ENCODE measurements at regions not wholly inside any gene's neighbourhood (a gene's known extent, or its start where the extent isn't known, plus 50 kb on each side); places are given as distances from the start of the nearest gene placed in this dataset.
"Not testable (repeated sequence)": the region's sequence is repeated elsewhere in the genome, so short reads cannot be mapped to it uniquely, and the experiment has no call there.

- no peak for DNase-seq
These were observed 165.8 kb upstream of the WWC1 start for GRCh38 chr5:168125445-168126199.

DNA sequence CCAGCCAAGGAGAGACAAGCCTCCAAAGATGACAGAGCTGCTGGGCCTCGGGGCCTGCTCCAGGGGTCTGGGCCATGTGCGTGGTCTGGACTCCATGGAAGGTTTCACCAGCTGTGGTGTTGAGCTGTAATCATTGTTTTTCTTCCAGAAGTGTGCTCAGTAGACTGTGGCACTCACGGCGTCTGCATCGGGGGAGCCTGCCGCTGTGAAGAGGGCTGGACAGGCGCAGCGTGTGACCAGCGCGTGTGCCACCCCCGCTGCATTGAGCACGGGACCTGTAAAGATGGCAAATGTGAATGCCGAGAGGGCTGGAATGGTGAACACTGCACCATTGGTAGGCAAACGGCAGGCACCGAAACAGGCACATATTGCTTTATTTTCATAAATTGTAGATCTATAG lies 164.8 kb upstream of the WWC1 start:
- DNase-seq = no peak

DNA sequence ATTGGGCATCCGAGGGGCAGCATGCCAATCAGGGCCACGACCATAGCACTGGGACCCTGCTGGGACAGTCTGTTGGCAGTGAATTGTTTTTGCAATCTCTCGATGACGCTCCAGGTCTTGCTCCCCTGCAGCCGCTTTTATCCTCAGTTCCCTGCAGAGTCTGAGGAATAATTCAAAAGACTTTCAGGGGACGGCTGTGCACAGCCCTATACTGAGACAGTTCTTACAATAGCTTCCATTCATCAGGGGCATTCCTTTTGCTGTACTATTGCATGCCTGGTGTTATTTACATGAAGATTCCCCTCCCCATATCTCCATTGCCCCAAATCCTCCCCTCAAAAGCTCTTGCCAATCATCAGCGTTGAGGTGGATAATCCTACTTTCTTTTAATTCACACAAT lies 163.3 kb upstream of the WWC1 start:
- DNase-seq = no peak

GRCh38 chr5:168128557-168128956 lies 162.9 kb upstream of the WWC1 start:
- no peak for DNase-seq

DNA sequence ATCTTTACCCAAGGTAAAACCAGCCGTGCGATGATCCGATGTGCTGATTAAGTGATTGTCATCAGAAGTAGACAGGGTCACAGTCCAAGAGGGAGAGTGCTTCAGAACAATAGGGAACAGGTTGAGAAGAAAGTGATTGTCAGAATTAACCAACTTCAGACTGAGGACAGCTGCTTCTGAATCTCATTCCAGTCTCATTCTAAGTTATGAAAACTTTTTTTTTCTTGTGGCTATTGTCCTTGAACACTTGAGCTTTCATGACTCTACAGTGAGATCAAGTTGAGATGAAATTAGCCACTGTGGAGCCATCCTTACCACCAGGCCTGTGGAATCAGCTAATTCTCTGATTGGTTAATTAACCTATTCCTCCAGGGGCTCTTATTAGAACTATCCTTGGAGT lies 159.9 kb upstream of the WWC1 start:
- no peak for DNase-seq

GRCh38 chr5:168132241-168132641 lies 159.2 kb upstream of the WWC1 start:
- no peak for DNase-seq

DNA sequence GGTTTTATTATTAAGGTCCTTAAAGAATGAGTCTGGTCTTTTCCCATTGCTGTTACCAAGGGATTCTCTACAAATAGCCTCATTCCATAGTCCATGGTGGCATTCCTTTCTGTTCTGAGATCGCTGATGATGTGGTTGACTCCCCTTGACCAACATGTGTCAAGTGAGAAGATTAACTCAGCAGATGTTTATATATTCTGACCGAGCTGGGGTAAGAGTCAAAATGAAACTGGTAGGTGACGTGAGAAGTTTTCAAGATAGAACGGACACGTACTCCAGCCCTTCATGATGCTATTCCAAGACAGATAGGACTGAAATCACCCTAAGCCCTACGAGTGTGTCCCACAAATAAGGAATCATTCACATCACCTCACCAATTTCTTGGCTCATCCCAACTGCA lies 155.5 kb upstream of the WWC1 start:
- DNase-seq = no peak

GRCh38 chr5:168136340-168136739 lies 155.1 kb upstream of the WWC1 start:
- no peak for DNase-seq

- no peak for DNase-seq
These were observed 154.2 kb upstream of the WWC1 start for GRCh38 chr5:168137265-168137664.

- DNase-seq = no peak
These were observed 151.2 kb upstream of the WWC1 start for GRCh38 chr5:168140241-168140640.

GRCh38 chr5:168142402-168142801 lies 149.0 kb upstream of the WWC1 start:
- DNase-seq = no peak

- not testable (repeated sequence) for DNase-seq
These were observed 147.9 kb upstream of the WWC1 start for GRCh38 chr5:168143521-168143920.

- no peak for DNase-seq
These were observed 144.3 kb upstream of the WWC1 start for GRCh38 chr5:168147106-168147505.

DNA sequence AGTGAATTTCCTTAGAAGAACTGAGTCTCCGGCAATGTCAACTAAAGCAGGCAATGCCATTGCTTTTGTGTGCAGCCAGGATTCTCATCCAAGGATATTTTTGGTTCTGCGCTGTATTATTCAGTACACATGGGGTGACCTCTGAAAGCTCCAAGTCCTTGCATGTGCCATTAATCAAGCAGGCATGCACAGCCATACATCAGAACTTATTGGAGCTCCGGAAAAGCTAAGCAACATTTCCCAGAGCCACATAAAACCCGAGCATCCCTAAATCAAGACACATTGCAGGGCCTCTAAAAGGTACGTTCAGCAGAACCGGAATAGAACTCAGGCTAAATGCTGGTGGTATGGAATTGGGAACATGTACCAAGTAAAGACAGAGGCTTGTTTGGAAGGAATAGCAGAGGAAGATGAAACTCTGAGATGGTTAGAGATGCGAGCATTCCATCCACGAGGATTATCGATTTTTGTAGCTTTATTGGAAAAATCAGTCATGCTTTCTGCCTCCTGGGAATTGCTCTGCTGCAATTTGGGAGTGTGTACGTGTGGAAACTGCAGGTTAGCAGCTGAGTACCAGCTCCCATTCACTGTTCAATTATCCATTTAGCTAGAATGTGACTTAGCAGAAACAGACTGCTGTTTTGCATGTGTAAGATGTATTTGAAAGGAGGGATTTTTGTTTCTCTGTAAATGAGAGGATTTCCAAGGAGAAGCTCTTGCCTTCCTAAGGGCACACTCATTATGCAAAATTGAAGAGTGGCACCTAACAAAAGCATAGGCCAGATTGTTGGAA lies 143.7 kb upstream of the WWC1 start:
- no peak for DNase-seq

DNA sequence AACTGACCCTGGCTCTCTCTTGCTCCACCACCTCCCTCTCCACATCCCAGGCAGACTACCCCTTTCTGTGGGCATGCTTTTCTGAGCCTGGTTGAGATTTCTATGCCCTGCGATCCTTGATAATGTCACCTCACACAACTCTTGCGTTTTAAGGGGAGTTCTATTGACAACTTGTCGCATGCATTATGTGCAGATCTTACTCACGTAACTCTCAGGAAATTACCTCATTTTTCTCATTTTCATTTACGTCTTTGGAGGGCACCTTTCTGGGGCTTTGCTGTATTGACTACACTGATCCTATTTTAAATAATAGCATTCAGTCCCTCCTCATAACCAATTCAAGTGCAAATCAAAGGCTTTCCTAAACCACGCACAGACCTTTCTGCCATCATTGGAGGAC lies 140.4 kb upstream of the WWC1 start:
- no peak for DNase-seq

DNA sequence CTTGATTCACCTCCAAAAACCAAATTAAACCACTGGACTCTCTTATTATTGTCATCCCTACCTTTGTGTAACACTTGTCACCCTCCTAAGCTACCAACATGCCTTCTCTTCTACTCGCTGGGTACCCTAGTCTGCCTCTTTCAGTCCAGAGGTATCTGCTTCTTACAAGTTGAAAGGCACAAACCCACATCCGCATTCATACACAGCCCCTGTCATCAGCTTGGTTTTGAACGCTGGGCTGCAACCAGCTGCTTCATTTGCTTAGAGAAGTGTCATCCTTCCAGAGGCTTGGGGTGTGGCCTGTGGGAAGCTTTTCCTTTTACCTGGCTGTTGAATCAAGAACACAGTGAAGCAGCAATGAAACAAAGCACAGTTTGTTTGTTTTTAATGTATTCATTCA lies 138.8 kb upstream of the WWC1 start:
- DNase-seq = no peak

DNA sequence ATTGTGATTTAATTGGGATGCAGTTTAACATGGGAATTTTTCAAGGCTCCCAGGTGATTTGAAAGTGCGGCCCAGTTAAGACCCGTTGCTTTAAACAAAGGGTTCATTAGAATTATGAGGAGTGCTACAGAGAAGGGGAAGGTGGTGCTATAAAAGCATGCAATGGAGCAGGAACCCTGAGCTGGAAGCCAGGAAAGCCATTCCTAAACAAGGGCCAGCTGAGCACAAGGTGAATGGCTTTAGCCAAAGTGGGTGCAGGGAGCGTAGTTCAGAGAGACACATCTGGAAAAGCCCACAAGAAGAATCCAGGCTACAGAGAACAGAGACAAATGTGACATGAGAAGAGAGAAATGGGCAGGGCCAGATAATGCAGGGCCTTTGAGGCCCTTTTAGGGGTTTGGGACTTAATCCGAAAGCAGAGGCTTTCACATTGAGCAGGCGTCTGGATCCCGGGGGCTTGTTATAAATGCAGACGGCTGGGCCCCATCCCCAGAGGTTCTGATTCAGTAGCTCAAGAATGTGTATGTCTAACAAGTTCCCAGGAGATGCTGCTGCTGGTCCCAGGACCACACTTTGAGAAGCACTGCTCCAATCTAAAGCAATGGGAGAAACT lies 138.1 kb upstream of the WWC1 start:
- no peak for DNase-seq

DNA sequence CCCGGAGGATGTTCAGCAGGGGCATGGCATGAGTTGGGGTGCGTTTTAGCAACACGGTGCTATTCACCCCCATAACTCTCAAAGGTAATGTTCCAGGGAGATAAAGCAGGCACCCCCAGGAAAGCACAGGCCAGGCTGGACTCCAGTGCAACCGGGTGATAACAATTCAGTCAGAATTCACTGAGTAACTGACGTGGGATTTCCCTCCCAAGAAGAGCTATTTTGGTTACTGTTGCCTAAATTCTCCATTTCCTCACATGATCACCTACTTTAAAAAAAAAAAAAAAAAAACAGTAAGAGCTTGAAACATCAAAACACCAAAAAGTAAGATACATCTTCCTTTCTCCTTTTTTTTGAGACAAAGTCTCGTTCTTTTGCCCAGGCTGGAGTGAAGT lies 137.6 kb upstream of the WWC1 start:
- DNase-seq = no peak

DNA sequence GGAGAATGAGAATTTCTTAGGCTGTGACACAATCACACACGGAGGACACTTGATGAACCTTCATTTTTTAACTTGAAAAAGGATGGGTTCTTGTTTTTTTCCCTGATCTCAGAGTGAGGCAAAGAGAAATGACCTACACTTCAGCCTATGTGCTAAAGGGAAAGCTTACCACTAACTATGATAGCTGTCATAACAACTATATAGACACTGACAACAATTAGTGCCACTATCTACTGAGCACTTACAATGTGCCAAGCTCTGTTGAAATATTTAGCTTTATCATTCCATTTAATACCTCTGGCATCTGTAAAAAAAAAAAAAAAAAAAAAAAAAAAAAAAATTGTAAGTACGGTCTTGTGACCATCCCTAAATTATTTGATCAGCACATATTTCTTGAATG lies 135.9 kb upstream of the WWC1 start:
- no peak for DNase-seq

DNA sequence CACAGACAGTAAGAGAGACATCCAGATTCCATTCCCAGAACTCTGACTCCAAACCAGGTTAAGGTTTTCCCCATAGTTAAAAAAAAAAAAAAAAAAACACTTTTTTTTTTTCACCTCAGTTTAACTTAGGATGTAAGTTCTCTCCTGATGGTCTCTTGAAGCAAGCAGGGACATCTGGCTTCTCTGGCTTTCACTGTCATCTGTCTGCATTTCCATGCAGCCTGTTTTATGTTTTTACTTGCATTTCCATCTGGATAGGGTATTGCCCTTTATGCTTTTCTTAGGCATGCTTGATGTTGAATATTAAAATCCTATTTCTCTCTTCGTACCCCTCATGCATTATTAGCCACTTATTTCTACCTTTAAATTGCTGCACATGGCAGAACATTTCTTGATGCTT lies 135.3 kb upstream of the WWC1 start:
- DNase-seq = no peak

- DNase-seq = no peak
These were observed 134.3 kb upstream of the WWC1 start for GRCh38 chr5:168157141-168157540.

DNA sequence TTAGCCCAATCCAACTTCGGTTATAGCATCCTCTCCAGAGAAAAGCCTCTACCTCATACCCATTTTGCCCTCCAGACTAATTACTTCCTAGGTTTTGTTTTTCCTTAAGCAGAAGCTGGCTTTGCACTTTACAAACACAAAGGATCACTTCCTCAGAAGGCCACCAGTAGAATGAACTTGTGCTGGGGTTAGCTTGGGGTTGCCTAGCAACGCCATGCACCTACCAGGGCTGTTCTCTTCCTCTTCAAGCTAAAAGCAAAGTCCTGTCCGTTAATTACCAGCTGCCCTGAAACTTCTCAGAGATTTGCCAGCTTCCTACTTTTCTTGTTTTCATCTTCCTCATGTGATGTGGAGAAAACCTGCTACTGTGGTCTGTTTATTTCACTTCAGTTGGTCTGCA lies 132.0 kb upstream of the WWC1 start:
- peak; percentile 71 for DNase-seq

- DNase-seq = peak; percentile 82
These were observed 129.0 kb upstream of the WWC1 start for GRCh38 chr5:168162464-168162863.

GRCh38 chr5:168163966-168164365 lies 127.5 kb upstream of the WWC1 start:
- DNase-seq = peak; percentile 31

All from COR-L47 (cell line).